K562 (cell line): ENCODE measurements at regions not wholly inside any gene's neighbourhood (a gene's known extent, or its start where the extent isn't known, plus 50 kb on each side); places are given as distances from the start of the nearest gene placed in this dataset.

Experiments used
- ATAC-seq: fragments of 200-7000 bp; cut with Tn5 transposase; 3 replicates; pipeline ENCODE4 v1.9.1; 2020; ENCODE audit warnings: moderate library complexity
- BruUV-seq: library from RNA; stranded (reverse); fragments of 400-500 nt; replicated peaks from 2 replicates; lab custom pipeline; 2021; lab: Mats Ljungman, UMichigan
- CTCF ChIA-PET: fragments of 300-600 bp; formaldehyde crosslinking; extraction: SDS; loops from one replicate; lab custom pipeline; 2021; ENCODE audit warnings: low intra/inter-chr PET ratio; lab: Yijun Ruan, JAX
- POLR2A ChIA-PET: fragments of 300-600, 350-650 bp; sonication (Branson Sonifier 250); formaldehyde crosslinking; extraction: SDS; loops from one replicate; lab custom pipeline; 2021; ENCODE audit warnings: antibody characterized with exemption, inconsistent platforms; lab: Yijun Ruan, JAX
- DNase-seq, 4 experiments: peaks; one replicate each; pipeline versions ENCODE4 v3.0.0 to v3.0.0-alpha.2; 2011 to 2018; ENCODE audit warnings: low spot score in 3 of 4, mixed read lengths in 3 of 4; ENCODE audit errors: extremely low read depth in 1 of 4
- FAIRE-seq: peaks from 2 replicates; lab custom pipeline; 2011; peaks lifted over from hg19 to GRCh38; lab: Jason Lieb, UNC
- H2AFZ ChIP-seq: 2 replicates; pipeline ENCODE4 v1.6.0; 2011; ENCODE audit warnings: low read depth, low read length, control low read depth, inconsistent platforms
- H3K27ac ChIP-seq: fragments of 200-600 bp; 3 replicates; pipeline ENCODE4 v1.8.0; 2011; ENCODE audit warnings: low read depth, mild to moderate bottlenecking, control low read depth, inconsistent platforms, low read length, moderate library complexity, mixed read lengths; ENCODE audit errors: extremely low read depth
- H3K27me3 ChIP-seq, 2 experiments: fragments of 300-600 bp in 1 of 2; 2 replicates in 1 of 2; 3 replicates in 1 of 2; pipeline versions ENCODE4 v1.6.0 to v1.8.0; 2011; ENCODE audit warnings: inconsistent platforms in 2 of 2, low read length in 2 of 2, mild to moderate bottlenecking in 1 of 2, mixed read lengths in 1 of 2, moderate library complexity in 1 of 2; ENCODE audit not compliant: control insufficient read depth in 2 of 2, insufficient read depth in 2 of 2
- H3K36me3 ChIP-seq: fragments of 300-600 bp; 3 replicates; pipeline ENCODE4 v1.8.0; 2011; ENCODE audit warnings: mild to moderate bottlenecking, low read length, inconsistent platforms; ENCODE audit not compliant: control insufficient read depth, insufficient read depth
- H3K4me1 ChIP-seq, 2 experiments: fragments of 200-600 bp in 1 of 2; replicated peaks in 1 of 2; 2 replicates in 1 of 2; 3 replicates in 1 of 2; pipeline versions ENCODE4 v1.5.1 to v1.8.0; 2011; ENCODE audit warnings: inconsistent platforms in 2 of 2, low read length in 2 of 2, mild to moderate bottlenecking in 1 of 2, mixed read lengths in 1 of 2, moderate library complexity in 1 of 2; ENCODE audit not compliant: control insufficient read depth in 2 of 2, insufficient read depth in 2 of 2
- H3K4me2 ChIP-seq: 2 replicates; pipeline ENCODE4 v1.6.1; 2011; ENCODE audit warnings: low read length, control low read depth, inconsistent platforms, mixed read lengths; ENCODE audit not compliant: insufficient read depth
- H3K4me3 ChIP-seq: fragments of 200-600 bp; sonication (generic), shearing (Covaris generic); 2 replicates; pipeline ENCODE4 v1.5.1; 2016; ENCODE audit warnings: control low read depth, inconsistent platforms
- H3K79me2 ChIP-seq: fragments of 200-600 bp; 3 replicates; pipeline ENCODE4 v1.8.0; 2011; ENCODE audit warnings: low read length, inconsistent platforms; ENCODE audit not compliant: control insufficient read depth, insufficient read depth
- H3K9ac ChIP-seq, 2 experiments: 2 replicates each; pipeline versions ENCODE4 v1.6.0 to v1.6.1; 2011; ENCODE audit warnings: low read depth in 2 of 2, low read length in 2 of 2, control low read depth in 1 of 2, inconsistent platforms in 1 of 2, mild to moderate bottlenecking in 1 of 2, mixed read lengths in 1 of 2; ENCODE audit not compliant: insufficient read depth in 1 of 2
- H3K9me1 ChIP-seq: one replicate; pipeline ENCODE4 v1.6.0; 2011; ENCODE audit warnings: inconsistent platforms, mild to moderate bottlenecking, low read length, moderate library complexity; ENCODE audit not compliant: control insufficient read depth, insufficient read depth
- H3K9me3 ChIP-seq: replicated peaks from 2 replicates; pipeline ENCODE4 v1.5.1; 2011; ENCODE audit warnings: low read depth, low read length, inconsistent platforms; ENCODE audit not compliant: control insufficient read depth, insufficient read depth
- H4K20me1 ChIP-seq: replicated peaks from 2 replicates; pipeline ENCODE4 v1.6.1; 2011; ENCODE audit warnings: low read length, inconsistent platforms, mixed read lengths; ENCODE audit not compliant: control insufficient read depth, insufficient read depth
- BRCA1 ChIP-seq, 2 experiments: fragments of 450-650 bp in 1 of 2; sonication (generic) in 1 of 2; formaldehyde crosslinking in 1 of 2; IDR thresholded peaks; 2 replicates each; pipeline versions ENCODE4 v1.5.0 to v1.6.1; 2017 to 2020; ENCODE audit warnings: mild to moderate bottlenecking in 1 of 2, missing genetic modification reagents in 1 of 2
- DEAF1 ChIP-seq: fragments of 450-650 bp; formaldehyde crosslinking; IDR thresholded peaks from 2 replicates; pipeline ENCODE4 v1.4.0; 2020; ENCODE audit warnings: mild to moderate bottlenecking, moderate library complexity
- FOXJ3 ChIP-seq: sonication (generic); formaldehyde crosslinking; IDR thresholded peaks from 2 replicates; pipeline ENCODE4 v1.4.0; 2020; ENCODE audit warnings: mild to moderate bottlenecking, missing genetic modification reagents
- MCM7 ChIP-seq, 2 experiments: fragments of 450-650 bp; IDR thresholded peaks; 2 replicates each; pipeline ENCODE4 v1.6.1; 2016 to 2018
- NBN ChIP-seq: fragments of 450-650 bp; IDR thresholded peaks from 2 replicates; pipeline ENCODE4 v1.6.1; 2016; ENCODE audit warnings: low read depth, mild to moderate bottlenecking
- NFIC ChIP-seq: fragments of 450-650 bp; IDR thresholded peaks from 2 replicates; pipeline ENCODE4 v1.6.1; 2017; ENCODE audit warnings: mild to moderate bottlenecking, inconsistent platforms
- RBM14 ChIP-seq: fragments of 200-400 bp; formaldehyde crosslinking; IDR thresholded peaks from 2 replicates; pipeline ENCODE4 v1.6.1; 2018; ENCODE audit warnings: low read depth, mild to moderate bottlenecking, low read length, moderate library complexity, borderline replicate concordance; ENCODE audit not compliant: insufficient read depth
- RCOR1 ChIP-seq, 2 experiments: IDR thresholded peaks; 2 replicates each; pipeline ENCODE4 v1.6.1; 2012; ENCODE audit warnings: low read depth in 2 of 2, low read length in 2 of 2, borderline replicate concordance in 1 of 2, improper control_type of control experiment in 1 of 2
- TCF7 ChIP-seq: sonication (generic); IDR thresholded peaks from 2 replicates; pipeline ENCODE4 v1.6.1; 2016; ENCODE audit warnings: antibody characterized with exemption, borderline replicate concordance
- TCFL5 ChIP-seq: fragments of 250-450 bp; sonication (Bioruptor Pico); conservative IDR thresholded peaks from 2 replicates; pipeline ENCODE4 v1.6.1; 2021; ENCODE audit warnings: mild to moderate bottlenecking, moderate library complexity, matching md5 sums
- THRAP3 ChIP-seq: fragments of 450-650 bp; IDR thresholded peaks from 2 replicates; pipeline ENCODE4 v1.6.1; 2016; ENCODE audit warnings: mild to moderate bottlenecking, inconsistent platforms, borderline replicate concordance
- ZBTB7A ChIP-seq: IDR thresholded peaks from 2 replicates; pipeline ENCODE4 v1.6.1; 2011; ENCODE audit warnings: low read depth, mild to moderate bottlenecking, low read length, moderate library complexity, borderline replicate concordance; ENCODE audit not compliant: control insufficient read depth
- WGBS: fragments of 100-300 bp; shearing (Covaris generic); methylation state at CpG from one replicate; pipeline ENCODE4 v1.1.6; 2016; ENCODE audit warnings: low coverage, mixed read lengths; ENCODE audit not compliant: insufficient coverage; ENCODE audit errors: missing lambda C conversion rate; 5-methylcytosine and 5-hydroxymethylcytosine counted together
- in situ Hi-C: fragments of 300-500 bp; cut with MboI; formaldehyde crosslinking; loops from 4 replicates; pipeline ENCODE4 v1.15.0; 2018; ENCODE audit warnings: inconsistent platforms, mixed read lengths
- intact Hi-C: fragments of 100-400 bp; cut with micrococcal nuclease; formaldehyde crosslinking; loops from 2 replicates; pipeline ENCODE4 v1.14.2; 2022
- TF ChIP-seq, protein P1 (sequence below): fragments of 150-350 bp; IDR thresholded peaks from 2 replicates; pipeline ENCODE4 v1.6.1; 2014; ENCODE audit warnings: low read depth, mild to moderate bottlenecking, low read length, borderline replicate concordance

DNA sequence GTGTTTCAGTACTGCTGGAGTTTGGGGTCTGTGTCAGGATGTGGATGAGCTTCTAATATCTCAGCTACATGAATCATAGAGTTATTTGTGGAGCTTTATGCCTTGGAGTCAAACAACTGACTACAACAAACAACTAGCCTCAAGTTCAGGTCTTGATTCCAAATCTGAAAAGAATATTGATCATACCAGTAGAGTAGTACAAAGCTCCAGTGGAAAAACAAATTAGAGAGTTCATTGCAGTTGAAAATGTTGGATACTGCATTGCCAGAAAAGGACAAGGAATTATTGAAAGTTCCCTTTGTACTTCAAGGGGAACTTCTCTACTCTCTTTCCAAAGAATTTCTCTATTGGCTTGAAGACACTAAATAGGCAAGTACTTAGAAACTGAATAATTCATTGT, 117.6 kb upstream of the CTTNBP2 start (continued):
- TF ChIP-seq, protein P1, sequence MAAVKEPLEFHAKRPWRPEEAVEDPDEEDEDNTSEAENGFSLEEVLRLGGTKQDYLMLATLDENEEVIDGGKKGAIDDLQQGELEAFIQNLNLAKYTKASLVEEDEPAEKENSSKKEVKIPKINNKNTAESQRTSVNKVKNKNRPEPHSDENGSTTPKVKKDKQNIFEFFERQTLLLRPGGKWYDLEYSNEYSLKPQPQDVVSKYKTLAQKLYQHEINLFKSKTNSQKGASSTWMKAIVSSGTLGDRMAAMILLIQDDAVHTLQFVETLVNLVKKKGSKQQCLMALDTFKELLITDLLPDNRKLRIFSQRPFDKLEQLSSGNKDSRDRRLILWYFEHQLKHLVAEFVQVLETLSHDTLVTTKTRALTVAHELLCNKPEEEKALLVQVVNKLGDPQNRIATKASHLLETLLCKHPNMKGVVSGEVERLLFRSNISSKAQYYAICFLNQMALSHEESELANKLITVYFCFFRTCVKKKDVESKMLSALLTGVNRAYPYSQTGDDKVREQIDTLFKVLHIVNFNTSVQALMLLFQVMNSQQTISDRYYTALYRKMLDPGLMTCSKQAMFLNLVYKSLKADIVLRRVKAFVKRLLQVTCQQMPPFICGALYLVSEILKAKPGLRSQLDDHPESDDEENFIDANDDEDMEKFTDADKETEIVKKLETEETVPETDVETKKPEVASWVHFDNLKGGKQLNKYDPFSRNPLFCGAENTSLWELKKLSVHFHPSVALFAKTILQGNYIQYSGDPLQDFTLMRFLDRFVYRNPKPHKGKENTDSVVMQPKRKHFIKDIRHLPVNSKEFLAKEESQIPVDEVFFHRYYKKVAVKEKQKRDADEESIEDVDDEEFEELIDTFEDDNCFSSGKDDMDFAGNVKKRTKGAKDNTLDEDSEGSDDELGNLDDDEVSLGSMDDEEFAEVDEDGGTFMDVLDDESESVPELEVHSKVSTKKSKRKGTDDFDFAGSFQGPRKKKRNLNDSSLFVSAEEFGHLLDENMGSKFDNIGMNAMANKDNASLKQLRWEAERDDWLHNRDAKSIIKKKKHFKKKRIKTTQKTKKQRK, result no peak

GRCh38 chr7:117992635-117993376, 119.6 kb upstream of the CTTNBP2 start:
- no peaks in the 10 kb centered on the region for H3K9me3 ChIP-seq
- in situ Hi-C loops (no loop called here), intact Hi-C loops (no loop called here)
- no peaks in the 10 kb centered on the region for H3K9me1 ChIP-seq
- no TSS peak for BruUV-seq
- no peak for TF ChIP-seq MCM7 (IDR thresholded peaks at IDR 0.05)
- no peak for TF ChIP-seq ZBTB7A
- TF ChIP-seq RBM14, result no peak
- TF ChIP-seq DEAF1 (CRISPR knock-in tag), result no peak
- TF ChIP-seq TCFL5 (CRISPR knock-in tag), result no peak
- no peak for TF ChIP-seq NBN
- TF ChIP-seq THRAP3, result no peak
- TF ChIP-seq BRCA1 (IDR thresholded peaks at IDR 0.05), result no peak
- TF ChIP-seq BRCA1 (CRISPR knock-in tag; IDR thresholded peaks at IDR 0.05), result no peak
- no peak for TF ChIP-seq TCF7
- TF ChIP-seq RCOR1 (IDR thresholded peaks at IDR 0.05; ENCODE audit: borderline replicate concordance in 1 of 2, low read depth in 2 of 2, low read length in 2 of 2), result no peak
- TF ChIP-seq NFIC, result no peak
- no peak for TF ChIP-seq FOXJ3 (CRISPR knock-in tag)
- no peak overlapping the region for H3K4me3 ChIP-seq
- CTCF ChIA-PET, result no interaction called here
- H3K36me3 ChIP-seq, result no peaks in the 10 kb centered on the region
- DNase-seq (no peak), FAIRE-seq (no peak), ATAC-seq (no peak)
- no peaks in the 10 kb centered on the region for H3K4me1 ChIP-seq
- WGBS, result 0% methylated on average over 1 of the region's 1 CpG
- no peak overlapping the region for H2AFZ ChIP-seq
- H4K20me1 ChIP-seq, result no peaks in the 10 kb centered on the region
- H3K27ac ChIP-seq, result no peak overlapping the region
- no peak overlapping the region for H3K4me2 ChIP-seq
- no peaks in the 10 kb centered on the region for H3K79me2 ChIP-seq
- no peak overlapping the region for H3K9ac ChIP-seq
- H3K27me3 ChIP-seq, result no peaks in the 10 kb centered on the region
- POLR2A ChIA-PET, result interaction anchor here (0.9 kb wide), 1 partner anchor 12 kb away, joined by 3 read pairs; no protein-coding TSS in a partner anchor
